Trophoblast cell (in vitro differentiated cells and primary cell): ENCODE measurements at regions not wholly inside any gene's neighbourhood (a gene's known extent, or its start where the extent isn't known, plus 50 kb on each side); places are given as distances from the start of the nearest gene placed in this dataset.

Experiments
- DNase-seq, 2 donors: peaks; one replicate each; pipeline ENCODE4 v3.0.0-alpha.2; 2016
- H2AFZ ChIP-seq: 2 replicates; pipeline ENCODE4 v1.6.1; 2013; ENCODE audit warnings: low read length, moderate library complexity, mild to moderate bottlenecking; ENCODE audit not compliant: insufficient read depth, poor library complexity
- H2AK5ac ChIP-seq: 2 replicates; pipeline ENCODE4 v1.6.1; 2013; ENCODE audit warnings: mild to moderate bottlenecking, low read length
- H2BK120ac ChIP-seq: 2 replicates; pipeline ENCODE4 v1.6.1; 2013; ENCODE audit warnings: low read length, mild to moderate bottlenecking, moderate library complexity; ENCODE audit not compliant: insufficient read depth, poor library complexity
- H2BK12ac ChIP-seq: 2 replicates; pipeline ENCODE4 v1.6.1; 2013; ENCODE audit warnings: mild to moderate bottlenecking, low read length, moderate library complexity
- H2BK5ac ChIP-seq: 2 replicates; pipeline ENCODE4 v1.6.1; 2013; ENCODE audit warnings: low read length, low read depth, moderate library complexity, mild to moderate bottlenecking; ENCODE audit not compliant: poor library complexity
- H3K14ac ChIP-seq: 2 replicates; pipeline ENCODE4 v1.6.1; 2013; ENCODE audit warnings: mild to moderate bottlenecking, low read length
- H3K18ac ChIP-seq: 2 replicates; pipeline ENCODE4 v1.6.1; 2013; ENCODE audit warnings: mild to moderate bottlenecking, low read length
- H3K23ac ChIP-seq: 2 replicates; pipeline ENCODE4 v1.6.1; 2013; ENCODE audit warnings: low read length
- H3K27ac ChIP-seq: 2 replicates; pipeline ENCODE4 v1.5.1; 2013; ENCODE audit warnings: low read depth, mild to moderate bottlenecking, inconsistent platforms, low read length, moderate library complexity
- H3K27me3 ChIP-seq: 2 replicates; pipeline ENCODE4 v1.6.1; 2013; ENCODE audit warnings: inconsistent platforms, mild to moderate bottlenecking, low read length, moderate library complexity; ENCODE audit not compliant: insufficient read depth
- H3K36me3 ChIP-seq, 2 experiments: 1 replicate in 1 of 2; 2 replicates in 1 of 2; pipeline ENCODE4 v1.6.1; 2013; ENCODE audit warnings: low read length in 2 of 2, mild to moderate bottlenecking in 2 of 2, moderate library complexity in 1 of 2; ENCODE audit not compliant: insufficient read depth in 2 of 2, control insufficient read depth in 1 of 2
- H3K4ac ChIP-seq: 2 replicates; pipeline ENCODE4 v1.6.1; 2013; ENCODE audit warnings: low read depth, mild to moderate bottlenecking, low read length, moderate library complexity
- H3K4me1 ChIP-seq, 2 experiments: 1 replicate in 1 of 2; 2 replicates in 1 of 2; pipeline ENCODE4 v1.6.1; 2013; ENCODE audit warnings: low read length in 2 of 2, mild to moderate bottlenecking in 2 of 2, moderate library complexity in 1 of 2; ENCODE audit not compliant: insufficient read depth in 2 of 2, control insufficient read depth in 1 of 2
- H3K4me2 ChIP-seq: 2 replicates; pipeline ENCODE4 v1.6.1; 2013; ENCODE audit warnings: inconsistent platforms, mild to moderate bottlenecking, low read length, moderate library complexity
- H3K4me3 ChIP-seq: 2 replicates; pipeline ENCODE4 v1.5.1; 2013; ENCODE audit warnings: mild to moderate bottlenecking, low read depth, low read length, inconsistent platforms
- H3K79me1 ChIP-seq: one replicate; pipeline ENCODE4 v1.6.1; 2013; ENCODE audit warnings: low read length
- H3K79me2 ChIP-seq: 2 replicates; pipeline ENCODE4 v1.6.1; 2013; ENCODE audit warnings: low read length, mild to moderate bottlenecking; ENCODE audit not compliant: control insufficient read depth, insufficient read depth, poor library complexity
- H3K9ac ChIP-seq: 2 replicates; pipeline ENCODE4 v1.6.1; 2013; ENCODE audit warnings: mild to moderate bottlenecking, low read length
- H3K9me3 ChIP-seq: 2 replicates; pipeline ENCODE4 v1.6.1; 2013; ENCODE audit warnings: low read depth, mild to moderate bottlenecking, control low read depth, inconsistent platforms, low read length; ENCODE audit not compliant: insufficient read depth
- H4K12ac ChIP-seq: 2 replicates; pipeline ENCODE4 v1.6.1; 2013; ENCODE audit warnings: low read depth, mild to moderate bottlenecking, low read length, moderate library complexity
- H4K8ac ChIP-seq: 2 replicates; pipeline ENCODE4 v1.6.1; 2013; ENCODE audit warnings: low read depth, mild to moderate bottlenecking, low read length, moderate library complexity
- H4K91ac ChIP-seq: one replicate; pipeline ENCODE4 v1.6.1; 2013; ENCODE audit warnings: low read depth, mild to moderate bottlenecking, low read length, moderate library complexity
- WGBS: extraction: QIAGEN DNeasy Blood & Tissue Kit; methylation state at CpG from one replicate; pipeline ENCODE4 v1.1.7; 2013; ENCODE audit warnings: missing lambda C conversion rate; ENCODE audit not compliant: insufficient read length, insufficient coverage; ENCODE audit errors: extremely low coverage; 5-methylcytosine and 5-hydroxymethylcytosine counted together

DNA sequence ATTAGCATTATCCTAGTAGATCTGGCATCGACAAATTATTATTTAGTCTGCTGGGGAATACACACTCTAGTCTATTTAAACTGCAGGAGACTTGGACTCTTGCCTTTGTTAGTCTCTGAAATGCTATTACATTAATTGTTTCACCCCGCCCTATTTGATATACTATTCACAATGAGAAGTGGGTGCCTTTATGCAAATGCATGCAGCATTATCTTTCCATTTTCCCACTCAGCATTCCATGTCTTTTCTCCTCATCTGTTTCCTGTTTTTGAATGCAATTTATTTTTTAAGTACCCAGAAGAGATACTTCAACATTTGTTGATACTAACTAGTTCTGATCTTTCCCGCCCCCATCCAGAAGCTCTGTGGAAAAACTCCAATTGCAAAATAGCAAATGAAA is 395.3 kb upstream of the NXPH2 start:
- no peaks in the 10 kb centered on the region for H3K79me2 ChIP-seq
- no peak overlapping the region for H3K9ac ChIP-seq
- WGBS = no CpG with 5 or more reads among the region's 3 CpGs

GRCh38 chr2:139170406-139170805 is 390.2 kb upstream of the NXPH2 start:
- Histone ChIP-seq H3K4me1 (no peaks in the 10 kb centered on the region), H2AK5ac (no peak overlapping the region), H3K27me3 (no peaks in the 10 kb centered on the region), H2BK5ac (no peak overlapping the region), H3K36me3 (no peaks in the 10 kb centered on the region), H3K79me1 (no peaks in the 10 kb centered on the region), H3K23ac (no peak overlapping the region), H2AFZ (no peak overlapping the region), H3K79me2 (no peaks in the 10 kb centered on the region), H3K4me3 (no peak overlapping the region), H2BK120ac (no peak overlapping the region), H4K8ac (no peak overlapping the region), H3K14ac (no peak overlapping the region), H4K91ac (no peak overlapping the region), H3K9ac (no peak overlapping the region), H4K12ac (no peak overlapping the region), H3K9me3 (no peaks in the 10 kb centered on the region), H3K27ac (no peak overlapping the region), H3K4me2 (no peak overlapping the region), H2BK12ac (no peak overlapping the region), H3K18ac (no peak overlapping the region), H3K4ac (no peak overlapping the region)
- WGBS = no CpG with 5 or more reads among the region's 2 CpGs
- DNase-seq = peak; percentile 3 to 46

More for the DNA sequence above, 395.3 kb upstream of the NXPH2 start:
- no peak overlapping the region for H2BK12ac ChIP-seq
- H3K4me1 ChIP-seq = no peaks in the 10 kb centered on the region
- no peak overlapping the region for H2BK120ac ChIP-seq
- H3K23ac ChIP-seq = no peak overlapping the region
- no peak overlapping the region for H2BK5ac ChIP-seq
- H2AFZ ChIP-seq = no peak overlapping the region
- no peak overlapping the region for H3K27ac ChIP-seq
- H3K27me3 ChIP-seq = no peaks in the 10 kb centered on the region
- H3K36me3 ChIP-seq = no peaks in the 10 kb centered on the region
- no peaks in the 10 kb centered on the region for H3K79me1 ChIP-seq
- H3K4me3 ChIP-seq = no peak overlapping the region
- no peak overlapping the region for H4K8ac ChIP-seq
- no peak overlapping the region for H3K14ac ChIP-seq
- no peak overlapping the region for H4K12ac ChIP-seq
- H3K18ac ChIP-seq = no peak overlapping the region
- H3K9me3 ChIP-seq = no peaks in the 10 kb centered on the region
- H3K4me2 ChIP-seq = no peak overlapping the region
- no peak for DNase-seq
- no peak overlapping the region for H2AK5ac ChIP-seq
- H3K4ac ChIP-seq = no peak overlapping the region
- no peak overlapping the region for H4K91ac ChIP-seq

- H3K14ac ChIP-seq = no peak overlapping the region
- no CpG with 5 or more reads among the region's 2 CpGs for WGBS
Observed at GRCh38 chr2:139165601-139166000, 385.4 kb upstream of the NXPH2 start.

GRCh38 chr2:139165041-139165440 is 384.9 kb upstream of the NXPH2 start:
- H2AK5ac ChIP-seq = no peak overlapping the region
- WGBS = no CpG with 5 or more reads among the region's 2 CpGs
- H4K8ac ChIP-seq = no peak overlapping the region
- no peak overlapping the region for H3K18ac ChIP-seq
- no peak overlapping the region for H2AFZ ChIP-seq
- no peak overlapping the region for H3K4ac ChIP-seq
- H4K12ac ChIP-seq = no peak overlapping the region
- no peak overlapping the region for H2BK12ac ChIP-seq
- no peaks in the 10 kb centered on the region for H3K79me1 ChIP-seq
- no peak overlapping the region for H3K23ac ChIP-seq
- no peak overlapping the region for H3K14ac ChIP-seq
- no peaks in the 10 kb centered on the region for H3K79me2 ChIP-seq
- no peaks in the 10 kb centered on the region for H3K27me3 ChIP-seq
- no peak overlapping the region for H4K91ac ChIP-seq
- no peak overlapping the region for H3K27ac ChIP-seq
- H2BK120ac ChIP-seq = no peak overlapping the region
- H3K4me1 ChIP-seq = no peaks in the 10 kb centered on the region
- no peak for DNase-seq
- no peaks in the 10 kb centered on the region for H3K9me3 ChIP-seq
- no peak overlapping the region for H2BK5ac ChIP-seq
- no peaks in the 10 kb centered on the region for H3K36me3 ChIP-seq
- no peak overlapping the region for H3K4me2 ChIP-seq
- H3K4me3 ChIP-seq = no peak overlapping the region
- H3K9ac ChIP-seq = no peak overlapping the region

More at GRCh38 chr2:139165601-139166000, 385.4 kb upstream of the NXPH2 start:
- Histone ChIP-seq H4K8ac (no peak overlapping the region), H3K79me2 (no peaks in the 10 kb centered on the region), H2AK5ac (no peak overlapping the region), H2BK120ac (no peak overlapping the region), H3K4me1 (no peaks in the 10 kb centered on the region), H3K79me1 (no peaks in the 10 kb centered on the region), H3K27ac (no peak overlapping the region), H4K91ac (no peak overlapping the region), H3K27me3 (no peaks in the 10 kb centered on the region), H2BK5ac (no peak overlapping the region), H3K9ac (no peak overlapping the region), H3K9me3 (no peaks in the 10 kb centered on the region), H3K4me2 (no peak overlapping the region), H2AFZ (no peak overlapping the region), H3K4ac (no peak overlapping the region), H3K18ac (no peak overlapping the region), H3K36me3 (no peaks in the 10 kb centered on the region), H2BK12ac (no peak overlapping the region), H3K23ac (no peak overlapping the region), H3K4me3 (no peak overlapping the region), H4K12ac (no peak overlapping the region)
- no peak for DNase-seq
